AG09319 (cell line): ENCODE measurements at regions not wholly inside any gene's neighbourhood (a gene's known extent, or its start where the extent isn't known, plus 50 kb on each side); places are given as distances from the start of the nearest gene placed in this dataset.
A peak's percentile ranks its signal among the peaks of the same experiment; 100 is the strongest.

ENCODE experiments used
- DNase-seq: peaks from one replicate; pipeline ENCODE4 v3.0.0-alpha.2; 2010; ENCODE audit warnings: low read depth; ENCODE audit errors: extremely low read depth
- CTCF ChIP-seq: IDR thresholded peaks from 2 replicates; pipeline ENCODE4 v1.5.1; 2011; ENCODE audit warnings: low read depth, mild to moderate bottlenecking, inconsistent platforms, low read length, moderate library complexity

- no peak for DNase-seq
- no peak for TF ChIP-seq CTCF
Observed at GRCh38 chr3:144650380-144650779, 678.8 kb downstream of the DIPK2A start.

- DNase-seq: peak; percentile 34
- TF ChIP-seq CTCF: no peak
Observed at GRCh38 chr3:144652573-144652972, 681.0 kb downstream of the DIPK2A start.

GRCh38 chr3:144655423-144655822, 683.8 kb downstream of the DIPK2A start:
- no peak for TF ChIP-seq CTCF
- DNase-seq: no peak

- DNase-seq: no peak
- no peak for TF ChIP-seq CTCF
Observed at GRCh38 chr3:144660186-144660585, 688.6 kb downstream of the DIPK2A start.

- no peak for TF ChIP-seq CTCF
- no peak for DNase-seq
Observed at GRCh38 chr3:144662729-144663128, 691.1 kb downstream of the DIPK2A start.

- DNase-seq: no peak
- no peak for TF ChIP-seq CTCF
Observed at GRCh38 chr3:144663456-144664436, 692.1 kb downstream of the DIPK2A start.

- DNase-seq: no peak
Observed at GRCh38 chr3:144665567-144666053, 694.0 kb downstream of the DIPK2A start.

More at GRCh38 chr3:144665567-144666053, 694.0 kb downstream of the DIPK2A start:
- TF ChIP-seq CTCF: no peak
